ENCODE measurements at regions not wholly inside any gene's neighbourhood (a gene's known extent, or its start where the extent isn't known, plus 50 kb on each side); places are given as distances from the start of the nearest gene placed in this dataset.

GRCh38 chr4:91746551-91746950 lies 557.2 kb upstream of the GRID2 start:
- Histone ChIP-seq H3K36me3 (ENCODE audit: insufficient read depth, low read length) (no peaks in the 10 kb centered on the region), H4K20me1 (ENCODE audit: insufficient read depth, low read length) (no peaks in the 10 kb centered on the region), H2AFZ (ENCODE audit: low read length) (no peak overlapping the region), H3K4me2 (ENCODE audit: insufficient read depth, low read length) (no peak overlapping the region), H3K4me3 (ENCODE audit: insufficient read depth, low read length) (no peak overlapping the region), H3K9me3 (ENCODE audit: low read depth, low read length) (no peaks in the 10 kb centered on the region), H3K4me1 (ENCODE audit: insufficient read depth, low read length) (no peaks in the 10 kb centered on the region), H3K27ac (ENCODE audit: low read depth, low read length) (no peak overlapping the region), H3K79me2 (ENCODE audit: insufficient read depth, low read length) (no peaks in the 10 kb centered on the region), H3K27me3 (ENCODE audit: insufficient read depth, low read length) (no peaks in the 10 kb centered on the region)
- no peak for TF ChIP-seq CTCF (IDR thresholded peaks at IDR 0.05; ENCODE audit: extremely low read depth, low read depth, low read length)
- no peak for DNase-seq (ENCODE audit: insufficient read length, low spot score, missing footprints)

DNA sequence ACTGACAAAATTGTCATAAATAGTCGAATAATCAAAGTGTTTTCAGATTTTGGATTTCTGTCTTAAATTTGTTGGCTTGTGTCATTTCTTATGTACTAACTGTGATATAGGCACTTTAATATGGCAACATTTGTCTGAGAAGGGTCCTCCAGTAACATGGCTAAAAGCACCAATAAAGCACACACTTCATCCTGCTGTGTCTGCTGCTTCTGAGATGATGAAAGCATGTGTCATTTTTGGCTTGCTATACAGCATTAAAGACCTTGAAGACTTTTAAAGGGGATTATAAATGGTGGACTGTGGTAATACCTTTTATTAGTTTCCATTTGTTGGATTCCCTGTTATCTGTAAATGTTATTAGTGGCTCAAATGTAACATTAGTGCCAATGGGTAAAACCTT lies 551.8 kb upstream of the GRID2 start:
- TF ChIP-seq CTCF (IDR thresholded peaks at IDR 0.05; ENCODE audit: extremely low read depth, low read depth, low read length), result no peak
- no peak for DNase-seq (ENCODE audit: insufficient read length, low spot score, missing footprints)
- Histone ChIP-seq H3K36me3 (ENCODE audit: insufficient read depth, low read length) (no peaks in the 10 kb centered on the region), H3K79me2 (ENCODE audit: insufficient read depth, low read length) (no peaks in the 10 kb centered on the region), H4K20me1 (ENCODE audit: insufficient read depth, low read length) (no peaks in the 10 kb centered on the region), H2AFZ (ENCODE audit: low read length) (no peak overlapping the region), H3K4me1 (ENCODE audit: insufficient read depth, low read length) (no peaks in the 10 kb centered on the region), H3K27ac (ENCODE audit: low read depth, low read length) (no peak overlapping the region), H3K27me3 (ENCODE audit: insufficient read depth, low read length) (no peaks in the 10 kb centered on the region), H3K9me3 (ENCODE audit: low read depth, low read length) (no peaks in the 10 kb centered on the region), H3K4me3 (ENCODE audit: insufficient read depth, low read length) (no peak overlapping the region), H3K4me2 (ENCODE audit: insufficient read depth, low read length) (no peak overlapping the region)

DNA sequence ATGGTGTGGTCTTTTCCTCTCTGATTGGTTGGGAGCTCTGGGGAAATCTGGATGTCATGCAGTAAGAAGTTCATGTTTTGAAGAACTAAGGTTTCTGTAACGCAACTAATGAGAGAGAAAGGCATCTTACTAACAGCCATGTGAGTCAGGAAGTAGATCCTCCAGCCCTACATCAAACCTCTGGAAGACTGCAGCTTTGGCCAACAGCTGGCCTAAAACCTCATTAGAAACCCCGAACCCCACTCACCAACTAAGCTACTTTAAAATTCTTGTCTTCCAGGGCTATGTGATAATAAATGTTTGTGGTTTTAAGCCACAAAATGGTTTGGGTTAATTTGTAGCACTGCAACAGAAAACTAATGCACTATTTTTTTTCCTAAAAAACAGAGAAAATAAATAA lies 549.0 kb upstream of the GRID2 start:
- Histone ChIP-seq H3K79me2 (ENCODE audit: insufficient read depth, low read length) (no peaks in the 10 kb centered on the region), H3K27ac (ENCODE audit: low read depth, low read length) (no peak overlapping the region), H3K36me3 (ENCODE audit: insufficient read depth, low read length) (no peaks in the 10 kb centered on the region), H2AFZ (ENCODE audit: low read length) (no peak overlapping the region), H3K27me3 (ENCODE audit: insufficient read depth, low read length) (no peaks in the 10 kb centered on the region), H3K9me3 (ENCODE audit: low read depth, low read length) (no peaks in the 10 kb centered on the region), H4K20me1 (ENCODE audit: insufficient read depth, low read length) (no peaks in the 10 kb centered on the region), H3K4me1 (ENCODE audit: insufficient read depth, low read length) (no peaks in the 10 kb centered on the region), H3K4me2 (ENCODE audit: insufficient read depth, low read length) (no peak overlapping the region), H3K4me3 (ENCODE audit: insufficient read depth, low read length) (no peak overlapping the region)
- no peak for DNase-seq (ENCODE audit: insufficient read length, low spot score, missing footprints)
- no peak for TF ChIP-seq CTCF (IDR thresholded peaks at IDR 0.05; ENCODE audit: extremely low read depth, low read depth, low read length)

- Histone ChIP-seq H3K4me2 (ENCODE audit: insufficient read depth, low read length) (no peak overlapping the region), H3K36me3 (ENCODE audit: insufficient read depth, low read length) (no peaks in the 10 kb centered on the region), H3K79me2 (ENCODE audit: insufficient read depth, low read length) (no peaks in the 10 kb centered on the region), H4K20me1 (ENCODE audit: insufficient read depth, low read length) (no peaks in the 10 kb centered on the region), H2AFZ (ENCODE audit: low read length) (no peak overlapping the region), H3K4me3 (ENCODE audit: insufficient read depth, low read length) (no peak overlapping the region), H3K27me3 (ENCODE audit: insufficient read depth, low read length) (no peaks in the 10 kb centered on the region), H3K27ac (ENCODE audit: low read depth, low read length) (no peak overlapping the region), H3K4me1 (ENCODE audit: insufficient read depth, low read length) (no peaks in the 10 kb centered on the region), H3K9me3 (ENCODE audit: low read depth, low read length) (no peaks in the 10 kb centered on the region)
- DNase-seq (ENCODE audit: insufficient read length, low spot score, missing footprints), result no peak
- TF ChIP-seq CTCF (IDR thresholded peaks at IDR 0.05; ENCODE audit: extremely low read depth, low read depth, low read length), result no peak
Observed at GRCh38 chr4:91758487-91758886, 545.3 kb upstream of the GRID2 start.

Data from osteoblast (primary cell).